ENCODE measurements at regions not wholly inside any gene's neighbourhood (a gene's known extent, or its start where the extent isn't known, plus 50 kb on each side); places are given as distances from the start of the nearest gene placed in this dataset.

DNA sequence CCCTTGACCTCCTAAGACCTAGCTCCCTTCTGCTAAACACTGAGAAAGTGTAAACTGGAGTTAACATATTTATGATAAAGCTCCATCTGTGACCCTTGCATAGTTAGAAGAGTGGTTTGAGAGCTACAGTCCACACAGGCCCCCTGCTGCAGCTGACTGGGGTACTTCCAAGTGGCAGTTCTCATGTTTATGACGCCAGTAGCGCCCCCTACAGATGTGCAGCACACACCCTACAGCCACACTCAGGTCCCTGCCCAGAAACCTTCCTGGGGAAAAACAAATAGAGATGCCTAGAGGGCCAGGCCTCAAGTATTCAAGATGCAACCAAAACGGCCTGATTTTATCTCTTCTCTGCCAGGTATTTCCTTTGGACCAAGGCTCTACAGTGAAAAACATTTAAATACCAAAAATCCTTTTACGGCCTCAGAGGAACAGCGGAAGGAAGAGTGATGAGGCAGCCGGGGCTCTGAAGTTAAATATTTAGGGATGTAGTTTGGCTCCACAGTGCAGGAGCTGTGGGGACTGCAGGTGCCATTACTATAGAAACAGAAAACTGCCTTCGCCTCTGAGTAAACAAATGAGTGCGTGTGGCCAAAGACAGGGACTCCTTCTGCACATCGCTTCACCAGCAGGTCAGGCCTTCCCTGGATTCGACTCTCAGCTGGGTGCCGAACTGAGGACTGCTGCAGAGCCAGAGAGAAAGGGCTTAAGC is 553.1 kb downstream of the EFNB2 start:
- Histone ChIP-seq H3K9me3 (ENCODE audit: insufficient read depth, low read length) (no peaks in the 10 kb centered on the region), H3K4me3 (ENCODE audit: low read length) (no peak overlapping the region), H3K4me1 (ENCODE audit: low read length) (no peaks in the 10 kb centered on the region), H3K27me3 (ENCODE audit: low read depth, low read length) (no peaks in the 10 kb centered on the region), H4K20me1 (ENCODE audit: insufficient read depth, low read length) (no peaks in the 10 kb centered on the region), H3K36me3 (replicated peaks; ENCODE audit: low read depth, low read length) (no peaks in the 10 kb centered on the region), H3K9ac (ENCODE audit: low read length) (no peak overlapping the region), H3K4me2 (ENCODE audit: low read length) (no peak overlapping the region), H2AFZ (ENCODE audit: low read depth, low read length) (no peak overlapping the region), H3K79me2 (ENCODE audit: low read length) (no peaks in the 10 kb centered on the region), H3K27ac (ENCODE audit: low read length) (no peak overlapping the region)
- no peak for TF ChIP-seq EZH2phosphoT487 (IDR thresholded peaks at IDR 0.05; ENCODE audit: low read depth)
- TF ChIP-seq, protein P1, sequence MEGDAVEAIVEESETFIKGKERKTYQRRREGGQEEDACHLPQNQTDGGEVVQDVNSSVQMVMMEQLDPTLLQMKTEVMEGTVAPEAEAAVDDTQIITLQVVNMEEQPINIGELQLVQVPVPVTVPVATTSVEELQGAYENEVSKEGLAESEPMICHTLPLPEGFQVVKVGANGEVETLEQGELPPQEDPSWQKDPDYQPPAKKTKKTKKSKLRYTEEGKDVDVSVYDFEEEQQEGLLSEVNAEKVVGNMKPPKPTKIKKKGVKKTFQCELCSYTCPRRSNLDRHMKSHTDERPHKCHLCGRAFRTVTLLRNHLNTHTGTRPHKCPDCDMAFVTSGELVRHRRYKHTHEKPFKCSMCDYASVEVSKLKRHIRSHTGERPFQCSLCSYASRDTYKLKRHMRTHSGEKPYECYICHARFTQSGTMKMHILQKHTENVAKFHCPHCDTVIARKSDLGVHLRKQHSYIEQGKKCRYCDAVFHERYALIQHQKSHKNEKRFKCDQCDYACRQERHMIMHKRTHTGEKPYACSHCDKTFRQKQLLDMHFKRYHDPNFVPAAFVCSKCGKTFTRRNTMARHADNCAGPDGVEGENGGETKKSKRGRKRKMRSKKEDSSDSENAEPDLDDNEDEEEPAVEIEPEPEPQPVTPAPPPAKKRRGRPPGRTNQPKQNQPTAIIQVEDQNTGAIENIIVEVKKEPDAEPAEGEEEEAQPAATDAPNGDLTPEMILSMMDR (IDR thresholded peaks at IDR 0.05; ENCODE audit: low read depth, low read length) = no peak; the same call in 1 of the 2 replicates

DNA sequence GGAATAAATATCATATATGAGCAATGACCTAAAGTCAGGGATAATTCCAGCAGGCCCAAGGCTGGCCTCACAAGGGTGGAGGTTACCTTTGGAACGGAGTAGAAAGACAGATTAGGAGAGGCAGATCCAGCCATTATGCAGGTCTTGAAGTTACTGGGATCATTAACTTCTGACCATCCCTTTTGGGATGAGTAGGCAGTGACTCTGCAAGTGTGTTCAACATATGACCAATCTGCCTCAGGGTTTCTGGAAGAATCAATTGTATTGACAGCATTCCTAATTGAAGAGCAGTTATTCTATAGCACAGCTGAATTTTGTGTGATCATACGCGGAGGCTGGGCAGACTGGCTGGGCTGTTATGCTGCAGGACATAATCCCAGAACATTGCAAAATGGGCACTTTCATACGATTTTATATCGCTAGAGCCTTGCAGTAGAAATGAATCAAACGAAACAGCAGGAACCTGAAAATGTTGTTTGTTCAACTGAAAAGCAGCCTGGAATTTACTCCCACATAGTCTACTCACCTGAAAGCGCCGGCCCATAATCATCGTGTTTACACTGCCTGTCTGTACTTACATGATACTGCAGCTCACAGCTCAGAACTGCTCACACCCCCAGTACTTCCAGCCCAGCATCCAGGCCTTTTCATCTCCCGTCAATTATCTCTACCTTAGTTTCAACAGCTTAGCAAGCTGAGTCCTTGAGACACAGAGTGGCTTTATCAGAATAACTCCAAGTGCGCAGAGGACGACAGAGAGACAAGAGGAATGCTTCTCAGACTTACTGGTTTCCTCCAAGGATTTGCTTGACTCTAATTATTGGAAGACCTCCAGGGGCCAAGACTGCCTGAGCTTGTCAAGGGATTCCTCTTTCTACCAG is 556.1 kb downstream of the EFNB2 start:
- H3K4me2 ChIP-seq (ENCODE audit: low read length) = no peak overlapping the region
- no peaks in the 10 kb centered on the region for H3K36me3 ChIP-seq (replicated peaks; ENCODE audit: low read depth, low read length)
- H3K4me3 ChIP-seq (ENCODE audit: low read length) = no peak overlapping the region
- H4K20me1 ChIP-seq (ENCODE audit: insufficient read depth, low read length) = no peaks in the 10 kb centered on the region
- H3K4me1 ChIP-seq (ENCODE audit: low read length) = no peaks in the 10 kb centered on the region
- TF ChIP-seq, protein P1 (IDR thresholded peaks at IDR 0.05; ENCODE audit: low read depth, low read length) = no peak
- no peak for TF ChIP-seq EZH2phosphoT487 (IDR thresholded peaks at IDR 0.05; ENCODE audit: low read depth)
- H3K9me3 ChIP-seq (ENCODE audit: insufficient read depth, low read length) = no peaks in the 10 kb centered on the region
- H3K27ac ChIP-seq (ENCODE audit: low read length) = no peak overlapping the region
- H3K79me2 ChIP-seq (ENCODE audit: low read length) = no peaks in the 10 kb centered on the region
- H3K27me3 ChIP-seq (ENCODE audit: low read depth, low read length) = no peaks in the 10 kb centered on the region
- H3K9ac ChIP-seq (ENCODE audit: low read length) = no peak overlapping the region
- H2AFZ ChIP-seq (ENCODE audit: low read depth, low read length) = no peak overlapping the region

DNA sequence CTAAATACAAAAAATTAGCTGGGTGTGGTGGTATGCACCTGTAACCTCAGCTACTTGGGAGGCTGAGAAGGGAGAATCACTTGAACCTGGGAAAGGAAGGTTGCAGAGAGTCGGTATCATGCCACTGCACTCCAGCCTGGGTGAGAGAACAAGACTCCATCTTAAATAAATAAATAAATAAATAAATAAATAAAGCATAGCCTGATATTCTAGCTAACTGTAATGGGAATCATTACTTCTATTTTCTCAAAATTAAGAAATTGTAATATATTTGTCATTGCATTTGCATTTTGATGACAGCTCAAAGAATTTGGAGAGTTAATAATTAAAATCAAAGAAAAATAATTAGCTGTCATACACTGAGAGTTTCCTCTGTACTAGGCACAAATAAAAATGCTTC is 561.1 kb downstream of the EFNB2 start:
- Histone ChIP-seq H3K27ac (ENCODE audit: low read length) (no peak overlapping the region), H3K9ac (ENCODE audit: low read length) (no peak overlapping the region)
- TF ChIP-seq EZH2phosphoT487 (IDR thresholded peaks at IDR 0.05; ENCODE audit: low read depth) = no peak
- TF ChIP-seq, protein P1 (IDR thresholded peaks at IDR 0.05; ENCODE audit: low read depth, low read length) = no peak

More for the DNA sequence above, 561.1 kb downstream of the EFNB2 start:
- H3K4me2 ChIP-seq (ENCODE audit: low read length) = no peak overlapping the region
- H3K4me3 ChIP-seq (ENCODE audit: low read length) = no peak overlapping the region
- no peaks in the 10 kb centered on the region for H3K27me3 ChIP-seq (ENCODE audit: low read depth, low read length)
- no peaks in the 10 kb centered on the region for H4K20me1 ChIP-seq (ENCODE audit: insufficient read depth, low read length)
- no peak overlapping the region for H2AFZ ChIP-seq (ENCODE audit: low read depth, low read length)
- no peaks in the 10 kb centered on the region for H3K79me2 ChIP-seq (ENCODE audit: low read length)
- H3K9me3 ChIP-seq (ENCODE audit: insufficient read depth, low read length) = no peaks in the 10 kb centered on the region
- no peaks in the 10 kb centered on the region for H3K36me3 ChIP-seq (replicated peaks; ENCODE audit: low read depth, low read length)
- H3K4me1 ChIP-seq (ENCODE audit: low read length) = no peaks in the 10 kb centered on the region

Data from OCI-LY3 (cell line).